ENCODE measurements at regions not wholly inside any gene's neighbourhood (a gene's known extent, or its start where the extent isn't known, plus 50 kb on each side); places are given as distances from the start of the nearest gene placed in this dataset.

GRCh38 chr4:138028923-138029322 is 213.2 kb downstream of the SLC7A11 start:
- H3K9me3 ChIP-seq (replicated peaks; ENCODE audit: control insufficient read depth, insufficient read depth, low read length), result no peaks in the 10 kb centered on the region
- H3K27me3 ChIP-seq (ENCODE audit: control insufficient read depth in 2 of 2, insufficient read depth in 2 of 2, low read length in 2 of 2), result no peaks in the 10 kb centered on the region
- no peaks in the 10 kb centered on the region for H3K36me3 ChIP-seq (ENCODE audit: control insufficient read depth in 2 of 2, extremely low read depth in 1 of 2, insufficient read depth in 2 of 2, low read length in 2 of 2)
- TF ChIP-seq FOS (IDR thresholded peaks at IDR 0.05; ENCODE audit: borderline replicate concordance, insufficient read depth, low read length), result no peak
- TF ChIP-seq EZH2 (IDR thresholded peaks at IDR 0.05; ENCODE audit: borderline replicate concordance, low read depth, low read length, severe bottlenecking), result no peak
- no peak for TF ChIP-seq JUN (IDR thresholded peaks at IDR 0.05; ENCODE audit: borderline replicate concordance, insufficient read depth, insufficient read length, low read depth)
- TF ChIP-seq CTCF (IDR thresholded peaks at IDR 0.05; ENCODE audit: extremely low read depth in 1 of 2, insufficient read depth in 1 of 2, low read depth in 1 of 2, low read length in 2 of 2), result no peak
- no peak for TF ChIP-seq MYC (IDR thresholded peaks at IDR 0.05; ENCODE audit: low read depth, low read length)
- TF ChIP-seq GATA2 (IDR thresholded peaks at IDR 0.05; ENCODE audit: insufficient read depth, insufficient read length, low read depth, low read length), result no peak
- no peak for TF ChIP-seq POLR2AphosphoS5 (IDR thresholded peaks at IDR 0.05; ENCODE audit: insufficient read depth, low read depth, low read length)
- no peak for TF ChIP-seq MAX (IDR thresholded peaks at IDR 0.05; ENCODE audit: insufficient read depth, insufficient read length)
- no peak for TF ChIP-seq POLR2A (IDR thresholded peaks at IDR 0.05; ENCODE audit: low read depth, low read length)
- dilution Hi-C loops (cut with MboI; ENCODE audit: extremely low pct_ligation_motif_present, low sequenced_read_pairs), result no loop called here
- no peaks in the 10 kb centered on the region for H3K4me1 ChIP-seq (ENCODE audit: control insufficient read depth, extremely low read depth, insufficient read depth, low read length)
- FAIRE-seq (no peak), DNase-seq (ENCODE audit: low read depth, low spot score) (no peak)
- no peak overlapping the region for H3K27ac ChIP-seq (ENCODE audit: insufficient read depth, low read depth, low read length)
- no peaks in the 10 kb centered on the region for H4K20me1 ChIP-seq (replicated peaks; ENCODE audit: control insufficient read depth, extremely low read depth, insufficient read depth, low read length)
- ChIA-PET CTCF (interaction anchor here (1.1 to 1.7 kb wide), 4 partner anchors 61 to 208 kb away, joined by 3 to 6 read pairs (median 4); no protein-coding TSS in a partner anchor), POLR2A (no interaction called here)
- no peak overlapping the region for H3K4me3 ChIP-seq (replicated peaks in 1 of 3; ENCODE audit: insufficient read depth in 1 of 3, low read depth in 1 of 3, low read length in 3 of 3)
- H3K4me2 ChIP-seq (ENCODE audit: insufficient read depth, low read length), result no peak overlapping the region
- H2AFZ ChIP-seq (ENCODE audit: low read depth, low read length), result no peak overlapping the region
- no peak overlapping the region for H3K9ac ChIP-seq (replicated peaks; ENCODE audit: extremely low read depth, insufficient read depth, low read length)
- no TSS peak for BruUV-seq (replicated peaks)
- no peaks in the 10 kb centered on the region for H3K79me2 ChIP-seq (ENCODE audit: control insufficient read depth, insufficient read depth, low read length)
- no peaks in the 10 kb centered on the region for H3K9me1 ChIP-seq (replicated peaks; ENCODE audit: control insufficient read depth, extremely low read depth, insufficient read depth, low read length)
- intact Hi-C loops (cut with micrococcal nuclease), result no loop called here

All from endothelial cell of umbilical vein (primary cell).